ENCODE measurements at regions not wholly inside any gene's neighbourhood (a gene's known extent, or its start where the extent isn't known, plus 50 kb on each side); places are given as distances from the start of the nearest gene placed in this dataset.
"Not testable (repeated sequence)": the region's sequence is repeated elsewhere in the genome, so short reads cannot be mapped to it uniquely, and the experiment has no call there.

DNA sequence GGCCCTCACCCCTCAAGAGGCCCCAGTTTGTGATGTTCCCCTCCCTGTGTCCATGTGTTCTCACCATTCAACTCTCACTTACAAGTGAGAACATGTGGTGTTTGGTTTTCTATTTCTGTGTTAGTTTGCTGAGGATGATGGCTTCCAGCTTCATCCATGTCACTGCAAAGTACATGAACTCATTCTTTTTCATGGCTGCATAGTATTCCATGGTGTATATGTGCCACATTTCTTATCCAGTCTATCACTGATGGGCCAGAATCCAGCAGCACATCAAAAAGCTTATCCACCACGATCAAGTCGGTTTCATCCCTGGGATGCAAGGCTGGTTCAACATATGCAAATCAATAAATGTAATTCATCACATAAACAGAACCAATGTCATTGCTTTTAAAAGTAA, 95.4 kb upstream of the HS3ST2 start:
- H3K4me3 ChIP-seq (ENCODE audit: insufficient read depth in 1 of 2, low read depth in 1 of 2, low read length in 2 of 2), result not testable (repeated sequence)
- WGBS, result 82% methylated on average over 2 of the region's 2 CpGs

GRCh38 chr16:22719945-22720344, 94.0 kb upstream of the HS3ST2 start:
- WGBS, result 57% methylated on average over 3 of the region's 4 CpGs
- no peaks in the 10 kb centered on the region for H3K79me1 ChIP-seq (replicated peaks; ENCODE audit: low read length, poor library complexity, severe bottlenecking)

More for the DNA sequence above, 95.4 kb upstream of the HS3ST2 start:
- not testable (repeated sequence) for H2BK5ac ChIP-seq (ENCODE audit: low read depth, low read length, poor library complexity, severe bottlenecking); H3K18ac ChIP-seq (ENCODE audit: low read depth in 1 of 2, low read length in 2 of 2); H3K36me3 ChIP-seq (ENCODE audit: control insufficient read depth in 1 of 2, insufficient read depth in 2 of 2, low read depth in 1 of 2, low read length in 2 of 2); H3K9me3 ChIP-seq (ENCODE audit: control insufficient read depth, low read length); H3K9ac ChIP-seq (ENCODE audit: low read length); H3K27ac ChIP-seq (ENCODE audit: low read length, poor library complexity, severe bottlenecking); H2BK15ac ChIP-seq (ENCODE audit: low read depth, poor library complexity, severe bottlenecking); H3K4ac ChIP-seq (ENCODE audit: low read depth in 1 of 2, low read length in 2 of 2); H2AK5ac ChIP-seq (ENCODE audit: low read length, severe bottlenecking); H3K14ac ChIP-seq (ENCODE audit: low read length in 2 of 2); H2AFZ ChIP-seq (ENCODE audit: low read depth, low read length); H3K79me1 ChIP-seq (replicated peaks; ENCODE audit: low read length, poor library complexity, severe bottlenecking); H3K4me1 ChIP-seq (ENCODE audit: control insufficient read depth, insufficient read depth, low read depth, low read length); H2BK12ac ChIP-seq (ENCODE audit: low read length in 2 of 2); H4K8ac ChIP-seq (ENCODE audit: low read length); H3K23ac ChIP-seq (ENCODE audit: low read length in 2 of 2); DNase-seq; H3K4me2 ChIP-seq (ENCODE audit: low read length, poor library complexity, severe bottlenecking); H2BK120ac ChIP-seq (ENCODE audit: low read depth, low read length); H4K91ac ChIP-seq (ENCODE audit: low read length)
- peaks cover 0 to 20% of the 10 kb centered on the region in 2 experiments for H3K27me3 ChIP-seq (ENCODE audit: control insufficient read depth in 1 of 2, insufficient read depth in 1 of 2, low read length in 2 of 2)

GRCh38 chr16:22721511-22722100, 92.4 kb upstream of the HS3ST2 start:
- Histone ChIP-seq H3K14ac (ENCODE audit: low read length in 2 of 2) (no peak overlapping the region), H3K23ac (ENCODE audit: low read length in 2 of 2) (no peak overlapping the region), H4K91ac (ENCODE audit: low read length) (no peak overlapping the region), H3K4ac (ENCODE audit: low read depth in 1 of 2, low read length in 2 of 2) (no peak overlapping the region), H3K18ac (ENCODE audit: low read depth in 1 of 2, low read length in 2 of 2) (no peak overlapping the region), H3K27ac (ENCODE audit: low read length, poor library complexity, severe bottlenecking) (no peak overlapping the region), H3K4me3 (ENCODE audit: insufficient read depth in 1 of 2, low read depth in 1 of 2, low read length in 2 of 2) (no peak overlapping the region), H2AFZ (ENCODE audit: low read depth, low read length) (no peak overlapping the region), H2AK5ac (ENCODE audit: low read length, severe bottlenecking) (no peak overlapping the region), H3K27me3 (ENCODE audit: control insufficient read depth in 1 of 2, insufficient read depth in 1 of 2, low read length in 2 of 2) (peaks cover 0 to 20% of the 10 kb centered on the region in 2 experiments), H3K9ac (ENCODE audit: low read length) (no peak overlapping the region), H3K4me2 (ENCODE audit: low read length, poor library complexity, severe bottlenecking) (no peak overlapping the region), H3K9me3 (ENCODE audit: control insufficient read depth, low read length) (no peaks in the 10 kb centered on the region), H2BK15ac (ENCODE audit: low read depth, poor library complexity, severe bottlenecking) (no peak overlapping the region), H2BK5ac (ENCODE audit: low read depth, low read length, poor library complexity, severe bottlenecking) (no peak overlapping the region), H3K79me1 (replicated peaks; ENCODE audit: low read length, poor library complexity, severe bottlenecking) (no peaks in the 10 kb centered on the region), H3K36me3 (ENCODE audit: control insufficient read depth in 1 of 2, insufficient read depth in 2 of 2, low read depth in 1 of 2, low read length in 2 of 2) (no peaks in the 10 kb centered on the region), H4K8ac (ENCODE audit: low read length) (no peak overlapping the region), H3K4me1 (ENCODE audit: control insufficient read depth, insufficient read depth, low read depth, low read length) (no peaks in the 10 kb centered on the region), H2BK120ac (ENCODE audit: low read depth, low read length) (no peak overlapping the region), H2BK12ac (ENCODE audit: low read length in 2 of 2) (no peak overlapping the region)
- 65% methylated on average over 8 of the region's 8 CpGs for WGBS
- DNase-seq, result no peak

More at GRCh38 chr16:22719945-22720344, 94.0 kb upstream of the HS3ST2 start:
- H3K4me2 ChIP-seq (ENCODE audit: low read length, poor library complexity, severe bottlenecking), result no peak overlapping the region
- DNase-seq, result no peak
- no peak overlapping the region for H2AFZ ChIP-seq (ENCODE audit: low read depth, low read length)
- no peak overlapping the region for H3K14ac ChIP-seq (ENCODE audit: low read length in 2 of 2)
- H2BK120ac ChIP-seq (ENCODE audit: low read depth, low read length), result no peak overlapping the region
- no peak overlapping the region for H3K4me3 ChIP-seq (ENCODE audit: insufficient read depth in 1 of 2, low read depth in 1 of 2, low read length in 2 of 2)
- no peak overlapping the region for H3K4ac ChIP-seq (ENCODE audit: low read depth in 1 of 2, low read length in 2 of 2)
- H2BK15ac ChIP-seq (ENCODE audit: low read depth, poor library complexity, severe bottlenecking), result no peak overlapping the region
- no peak overlapping the region for H3K9ac ChIP-seq (ENCODE audit: low read length)
- no peak overlapping the region for H2BK5ac ChIP-seq (ENCODE audit: low read depth, low read length, poor library complexity, severe bottlenecking)
- no peaks in the 10 kb centered on the region for H3K4me1 ChIP-seq (ENCODE audit: control insufficient read depth, insufficient read depth, low read depth, low read length)
- no peak overlapping the region for H3K23ac ChIP-seq (ENCODE audit: low read length in 2 of 2)
- no peak overlapping the region for H3K18ac ChIP-seq (ENCODE audit: low read depth in 1 of 2, low read length in 2 of 2)
- peaks cover 0 to 20% of the 10 kb centered on the region in 2 experiments for H3K27me3 ChIP-seq (ENCODE audit: control insufficient read depth in 1 of 2, insufficient read depth in 1 of 2, low read length in 2 of 2)
- H3K36me3 ChIP-seq (ENCODE audit: control insufficient read depth in 1 of 2, insufficient read depth in 2 of 2, low read depth in 1 of 2, low read length in 2 of 2), result no peaks in the 10 kb centered on the region
- no peak overlapping the region for H3K27ac ChIP-seq (ENCODE audit: low read length, poor library complexity, severe bottlenecking)
- no peak overlapping the region for H2AK5ac ChIP-seq (ENCODE audit: low read length, severe bottlenecking)
- no peak overlapping the region for H2BK12ac ChIP-seq (ENCODE audit: low read length in 2 of 2)
- H4K91ac ChIP-seq (ENCODE audit: low read length), result no peak overlapping the region
- no peak overlapping the region for H4K8ac ChIP-seq (ENCODE audit: low read length)
- no peaks in the 10 kb centered on the region for H3K9me3 ChIP-seq (ENCODE audit: control insufficient read depth, low read length)

DNA sequence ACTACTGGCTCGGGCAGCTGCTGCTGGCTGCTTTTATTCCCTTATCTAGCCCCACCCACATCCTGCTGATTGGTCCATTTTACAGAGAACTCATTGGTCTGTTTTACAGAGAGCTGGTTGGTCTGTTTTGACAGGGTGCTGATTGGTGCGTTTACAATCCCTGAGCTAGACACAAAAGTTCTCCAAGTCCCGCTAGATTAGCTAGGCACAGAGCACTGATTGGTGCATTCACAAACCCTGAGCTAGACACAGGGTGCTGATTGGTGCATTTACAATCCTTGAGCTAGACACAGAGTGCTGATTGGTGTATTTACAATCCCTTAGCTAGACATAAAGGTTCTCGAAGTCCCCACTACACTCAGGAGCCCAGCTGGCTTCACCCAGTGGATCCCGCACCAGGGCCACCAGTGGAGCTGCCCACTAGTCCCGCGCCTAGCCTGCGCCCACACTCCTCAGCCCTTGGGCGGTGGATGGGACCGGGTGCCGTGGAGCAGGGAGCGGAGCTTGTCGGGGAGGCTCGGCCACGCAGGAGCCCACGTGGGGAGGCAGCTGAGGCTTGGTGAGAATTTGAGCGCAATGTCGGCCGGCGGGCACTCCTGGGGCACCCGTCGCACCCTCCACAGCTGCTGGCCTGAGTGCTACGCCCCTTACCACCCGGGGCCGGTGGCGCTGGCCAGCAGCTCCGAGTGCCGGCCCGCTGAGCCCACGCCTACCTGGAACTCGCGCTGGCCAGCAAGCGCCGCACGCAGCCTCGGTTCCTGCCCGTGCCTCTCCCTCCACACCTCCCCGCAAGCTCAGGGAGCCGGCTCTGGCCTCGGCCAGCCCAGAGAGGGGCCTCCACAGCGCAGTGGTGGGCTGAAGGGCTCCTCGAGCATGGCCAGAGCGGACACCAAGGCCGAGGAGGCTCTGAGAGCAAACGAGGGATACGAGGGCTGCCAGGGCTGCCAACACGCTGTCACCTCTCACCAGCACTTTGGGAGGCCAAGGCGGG, 91.1 kb upstream of the HS3ST2 start:
- not testable (repeated sequence) for H3K4me1 ChIP-seq (ENCODE audit: control insufficient read depth, insufficient read depth, low read depth, low read length); H3K23ac ChIP-seq (ENCODE audit: low read length in 2 of 2); DNase-seq; H3K9ac ChIP-seq (ENCODE audit: low read length); H4K91ac ChIP-seq (ENCODE audit: low read length); H2AK5ac ChIP-seq (ENCODE audit: low read length, severe bottlenecking); H4K8ac ChIP-seq (ENCODE audit: low read length); H3K36me3 ChIP-seq (ENCODE audit: control insufficient read depth in 1 of 2, insufficient read depth in 2 of 2, low read depth in 1 of 2, low read length in 2 of 2); H3K4me2 ChIP-seq (ENCODE audit: low read length, poor library complexity, severe bottlenecking); H3K27ac ChIP-seq (ENCODE audit: low read length, poor library complexity, severe bottlenecking); H3K79me1 ChIP-seq (replicated peaks; ENCODE audit: low read length, poor library complexity, severe bottlenecking); H3K4ac ChIP-seq (ENCODE audit: low read depth in 1 of 2, low read length in 2 of 2); H2BK120ac ChIP-seq (ENCODE audit: low read depth, low read length); H3K9me3 ChIP-seq (ENCODE audit: control insufficient read depth, low read length); H2AFZ ChIP-seq (ENCODE audit: low read depth, low read length); H3K18ac ChIP-seq (ENCODE audit: low read depth in 1 of 2, low read length in 2 of 2); H2BK12ac ChIP-seq (ENCODE audit: low read length in 2 of 2); H3K4me3 ChIP-seq (ENCODE audit: insufficient read depth in 1 of 2, low read depth in 1 of 2, low read length in 2 of 2); H2BK15ac ChIP-seq (ENCODE audit: low read depth, poor library complexity, severe bottlenecking); H3K14ac ChIP-seq (ENCODE audit: low read length in 2 of 2); H2BK5ac ChIP-seq (ENCODE audit: low read depth, low read length, poor library complexity, severe bottlenecking)
- 84% methylated on average over 39 of the region's 48 CpGs for WGBS
- peaks cover 0 to 23% of the 10 kb centered on the region in 2 experiments for H3K27me3 ChIP-seq (ENCODE audit: control insufficient read depth in 1 of 2, insufficient read depth in 1 of 2, low read length in 2 of 2)

All from mesenchymal stem cell (in vitro differentiated cells and primary cell).